HT1080 (cell line): ENCODE measurements at regions not wholly inside any gene's neighbourhood (a gene's known extent, or its start where the extent isn't known, plus 50 kb on each side); places are given as distances from the start of the nearest gene placed in this dataset.
A peak's percentile ranks its signal among the peaks of the same experiment; 100 is the strongest.
"Not testable (repeated sequence)": the region's sequence is repeated elsewhere in the genome, so short reads cannot be mapped to it uniquely, and the experiment has no call there.

ENCODE experiments used
- DNase-seq: peaks from one replicate; pipeline ENCODE4 v3.0.0-alpha.2; 2015; ENCODE audit warnings: low read depth

- DNase-seq: no peak
These were observed 177.7 kb upstream of the RGS6 start for GRCh38 chr14:71754422-71755095.

GRCh38 chr14:71758229-71758951 lies 173.8 kb upstream of the RGS6 start:
- no peak for DNase-seq

- DNase-seq: no peak
These were observed 169.7 kb upstream of the RGS6 start for GRCh38 chr14:71762575-71762974.

- no peak for DNase-seq
These were observed 167.4 kb upstream of the RGS6 start for GRCh38 chr14:71764701-71765382.

GRCh38 chr14:71765505-71765904 lies 166.7 kb upstream of the RGS6 start:
- no peak for DNase-seq

- no peak for DNase-seq
These were observed 161.8 kb upstream of the RGS6 start for GRCh38 chr14:71770431-71770830.

- not testable (repeated sequence) for DNase-seq
These were observed 160.8 kb upstream of the RGS6 start for GRCh38 chr14:71771421-71771820.

- not testable (repeated sequence) for DNase-seq
These were observed 160.2 kb upstream of the RGS6 start for GRCh38 chr14:71771996-71772395.

- no peak for DNase-seq
These were observed 158.2 kb upstream of the RGS6 start for GRCh38 chr14:71773898-71774481.

GRCh38 chr14:71776471-71777360 lies 155.5 kb upstream of the RGS6 start:
- DNase-seq: peak; percentile 25

- DNase-seq: no peak
These were observed 152.2 kb upstream of the RGS6 start for GRCh38 chr14:71780075-71780474.

GRCh38 chr14:71780822-71781221 lies 151.4 kb upstream of the RGS6 start:
- DNase-seq: no peak

GRCh38 chr14:71783088-71783487 lies 149.1 kb upstream of the RGS6 start:
- no peak for DNase-seq

GRCh38 chr14:71783786-71784185 lies 148.4 kb upstream of the RGS6 start:
- DNase-seq: no peak

- DNase-seq: no peak
These were observed 143.2 kb upstream of the RGS6 start for GRCh38 chr14:71789005-71789404.

- no peak for DNase-seq
These were observed 132.4 kb upstream of the RGS6 start for GRCh38 chr14:71799841-71800240.

- DNase-seq: no peak
These were observed 131.4 kb upstream of the RGS6 start for GRCh38 chr14:71800878-71801277.

GRCh38 chr14:71803539-71804260 lies 128.5 kb upstream of the RGS6 start:
- peak; percentile 30 for DNase-seq

GRCh38 chr14:71804992-71805391 lies 127.2 kb upstream of the RGS6 start:
- no peak for DNase-seq

- not testable (repeated sequence) for DNase-seq
These were observed 125.2 kb upstream of the RGS6 start for GRCh38 chr14:71807049-71807448.
